ENCODE measurements at regions not wholly inside any gene's neighbourhood (a gene's known extent, or its start where the extent isn't known, plus 50 kb on each side); places are given as distances from the start of the nearest gene placed in this dataset.

GRCh38 chrX:136950211-136950610 lies 69.7 kb upstream of the RBMX start:
- TF ChIP-seq CTCF (tag by site-specific recombination; IDR thresholded peaks at IDR 0.05) (no peak), ZNF449 (tag by site-specific recombination; IDR thresholded peaks at IDR 0.05) (no peak), ZNF510 (tag by site-specific recombination; IDR thresholded peaks at IDR 0.05; ENCODE audit: insufficient replicate concordance) (no peak), SALL2 (tag by site-specific recombination; IDR thresholded peaks at IDR 0.05; ENCODE audit: borderline replicate concordance) (no peak), ZBTB7A (tag by site-specific recombination; IDR thresholded peaks at IDR 0.05; ENCODE audit: low read depth) (no peak), ZBTB49 (tag by site-specific recombination; IDR thresholded peaks at IDR 0.05; ENCODE audit: low read depth) (no peak)

Data from HEK293 (cell line).